Ishikawa (cell line): ENCODE measurements at regions not wholly inside any gene's neighbourhood (a gene's known extent, or its start where the extent isn't known, plus 50 kb on each side); places are given as distances from the start of the nearest gene placed in this dataset.

Experiments used
- CEBPB ChIP-seq: IDR thresholded peaks from 2 replicates; pipeline ENCODE4 v1.6.1; 2012
- CREB1 ChIP-seq: IDR thresholded peaks from 2 replicates; pipeline ENCODE4 v1.6.1; 2012; ENCODE audit warnings: low read depth
- EGR1 ChIP-seq: IDR thresholded peaks from 2 replicates; pipeline ENCODE4 v1.6.1; 2012
- EP300 ChIP-seq: IDR thresholded peaks from 2 replicates; pipeline ENCODE4 v1.6.1; 2012; ENCODE audit warnings: borderline replicate concordance
- FOXM1 ChIP-seq: IDR thresholded peaks from 2 replicates; pipeline ENCODE4 v1.6.1; 2012; ENCODE audit warnings: low read depth, borderline replicate concordance
- MAX ChIP-seq: IDR thresholded peaks from 2 replicates; pipeline ENCODE4 v1.6.1; 2012
- NFIC ChIP-seq: IDR thresholded peaks from 2 replicates; pipeline ENCODE4 v1.6.1; 2012
- RAD21 ChIP-seq: IDR thresholded peaks from 2 replicates; pipeline ENCODE4 v1.6.1; 2012; ENCODE audit warnings: low read depth
- REST ChIP-seq: IDR thresholded peaks from 2 replicates; pipeline ENCODE4 v1.6.1; 2012; ENCODE audit warnings: low read depth, mild to moderate bottlenecking
- TAF1 ChIP-seq: IDR thresholded peaks from 2 replicates; pipeline ENCODE4 v1.6.1; 2012; ENCODE audit warnings: low read depth, mild to moderate bottlenecking
- TCF12 ChIP-seq: IDR thresholded peaks from 2 replicates; pipeline ENCODE4 v1.6.1; 2012; ENCODE audit warnings: low read depth
- TEAD4 ChIP-seq: IDR thresholded peaks from 2 replicates; pipeline ENCODE4 v1.6.1; 2012
- USF1 ChIP-seq: IDR thresholded peaks from 2 replicates; pipeline ENCODE4 v1.6.1; 2012
- YY1 ChIP-seq: IDR thresholded peaks from 2 replicates; pipeline ENCODE4 v1.6.1; 2012; ENCODE audit warnings: low read depth
- ZBTB7A ChIP-seq: IDR thresholded peaks from 2 replicates; pipeline ENCODE4 v1.6.1; 2012; ENCODE audit warnings: low read depth

- TF ChIP-seq TCF12: no peak
- no peak for TF ChIP-seq TAF1
- TF ChIP-seq REST: no peak
- TF ChIP-seq FOXM1: no peak
- no peak for TF ChIP-seq MAX
- TF ChIP-seq CREB1: no peak
- TF ChIP-seq USF1: no peak
- no peak for TF ChIP-seq NFIC
- TF ChIP-seq YY1: no peak
- TF ChIP-seq RAD21: no peak
- no peak for TF ChIP-seq EP300
Measured at GRCh38 chr3:64895106-64895990, 207.5 kb upstream of the ADAMTS9 start.

- TF ChIP-seq EP300: no peak
- TF ChIP-seq EGR1: no peak
- TF ChIP-seq NFIC: no peak
- no peak for TF ChIP-seq RAD21
- TF ChIP-seq TCF12: no peak
- TF ChIP-seq CEBPB: no peak
- no peak for TF ChIP-seq TAF1
- TF ChIP-seq TEAD4: no peak
- TF ChIP-seq MAX: no peak
- no peak for TF ChIP-seq ZBTB7A
- TF ChIP-seq CREB1: no peak
- no peak for TF ChIP-seq YY1
- no peak for TF ChIP-seq REST
Measured at GRCh38 chr3:64894006-64894405, 206.2 kb upstream of the ADAMTS9 start.

- TF ChIP-seq EP300 (no peak), USF1 (no peak), YY1 (no peak), TEAD4 (no peak), NFIC (no peak), MAX (no peak), TAF1 (no peak), CEBPB (no peak), EGR1 (no peak), TCF12 (no peak), REST (no peak), CREB1 (no peak), FOXM1 (no peak), ZBTB7A (no peak)
Measured at GRCh38 chr3:64892671-64893309, 205.0 kb upstream of the ADAMTS9 start.
